ENCODE measurements at regions not wholly inside any gene's neighbourhood (a gene's known extent, or its start where the extent isn't known, plus 50 kb on each side); places are given as distances from the start of the nearest gene placed in this dataset.

GRCh38 chr7:118311121-118311836, 86.8 kb downstream of the ANKRD7 start:
- Histone ChIP-seq H3K4me3 (ENCODE audit: low read depth, low read length) (no peak overlapping the region), H3K27ac (no peak overlapping the region), H3K36me3 (replicated peaks) (no peaks in the 10 kb centered on the region), H3K27me3 (replicated peaks) (no peaks in the 10 kb centered on the region)
- no peak for TF ChIP-seq CTCF (IDR thresholded peaks at IDR 0.05; ENCODE audit: low read depth, low read length, missing control alignments)
- no peak for DNase-seq
- in situ Hi-C loops (cut with HindIII; ENCODE audit: low pct_ligation_motif_present, low sequenced_read_pairs) = no loop called here

GRCh38 chr7:118312051-118312450, 87.5 kb downstream of the ANKRD7 start:
- H3K36me3 ChIP-seq (replicated peaks) = no peaks in the 10 kb centered on the region
- in situ Hi-C loops (cut with HindIII; ENCODE audit: low pct_ligation_motif_present, low sequenced_read_pairs) = no loop called here
- no peak overlapping the region for H3K27ac ChIP-seq
- TF ChIP-seq CTCF (IDR thresholded peaks at IDR 0.05; ENCODE audit: low read depth, low read length, missing control alignments) = no peak
- H3K4me3 ChIP-seq (ENCODE audit: low read depth, low read length) = no peak overlapping the region
- no peak for DNase-seq
- no peaks in the 10 kb centered on the region for H3K27me3 ChIP-seq (replicated peaks)

- no peak for DNase-seq
Observed at GRCh38 chr7:118312966-118313365, 88.5 kb downstream of the ANKRD7 start.

GRCh38 chr7:118324790-118325449, 100.4 kb downstream of the ANKRD7 start:
- in situ Hi-C loops (cut with HindIII; ENCODE audit: low pct_ligation_motif_present, low sequenced_read_pairs) = no loop called here
- no peak for DNase-seq
- H3K27ac ChIP-seq = no peak overlapping the region
- no peaks in the 10 kb centered on the region for H3K27me3 ChIP-seq (replicated peaks)
- H3K36me3 ChIP-seq (replicated peaks) = no peaks in the 10 kb centered on the region
- H3K4me3 ChIP-seq (ENCODE audit: low read depth, low read length) = no peak overlapping the region
- no peak for TF ChIP-seq CTCF (IDR thresholded peaks at IDR 0.05; ENCODE audit: low read depth, low read length, missing control alignments)

More at GRCh38 chr7:118312966-118313365, 88.5 kb downstream of the ANKRD7 start:
- Histone ChIP-seq H3K27me3 (replicated peaks) (no peaks in the 10 kb centered on the region), H3K27ac (no peak overlapping the region), H3K36me3 (replicated peaks) (no peaks in the 10 kb centered on the region), H3K4me3 (ENCODE audit: low read depth, low read length) (no peak overlapping the region)
- TF ChIP-seq CTCF (IDR thresholded peaks at IDR 0.05; ENCODE audit: low read depth, low read length, missing control alignments) = no peak
- in situ Hi-C loops (cut with HindIII; ENCODE audit: low pct_ligation_motif_present, low sequenced_read_pairs) = no loop called here

GRCh38 chr7:118325450-118325808, 100.9 kb downstream of the ANKRD7 start:
- no peak overlapping the region for H3K27ac ChIP-seq
- DNase-seq = no peak
- in situ Hi-C loops (cut with HindIII; ENCODE audit: low pct_ligation_motif_present, low sequenced_read_pairs) = no loop called here
- no peak for TF ChIP-seq CTCF (IDR thresholded peaks at IDR 0.05; ENCODE audit: low read depth, low read length, missing control alignments)
- H3K4me3 ChIP-seq (ENCODE audit: low read depth, low read length) = no peak overlapping the region
- H3K27me3 ChIP-seq (replicated peaks) = no peaks in the 10 kb centered on the region
- H3K36me3 ChIP-seq (replicated peaks) = no peaks in the 10 kb centered on the region

All from brain microvascular endothelial cell (primary cell).